ENCODE measurements at regions not wholly inside any gene's neighbourhood (a gene's known extent, or its start where the extent isn't known, plus 50 kb on each side); places are given as distances from the start of the nearest gene placed in this dataset.

- TF ChIP-seq POLR2A (IDR thresholded peaks at IDR 0.05), result no peak
- TF ChIP-seq CTCF (IDR thresholded peaks at IDR 0.05), result no peak
- no peak for TF ChIP-seq POLR2AphosphoS5 (IDR thresholded peaks at IDR 0.05)
- no peak for TF ChIP-seq EP300 (IDR thresholded peaks at IDR 0.05)
These were observed 309.2 kb downstream of the NSUN3 start for GRCh38 chr3:94372026-94372425.
